ENCODE measurements at regions not wholly inside any gene's neighbourhood (a gene's known extent, or its start where the extent isn't known, plus 50 kb on each side); places are given as distances from the start of the nearest gene placed in this dataset.

- TF ChIP-seq CTCF (IDR thresholded peaks at IDR 0.05), result no peak
- no peak for TF ChIP-seq POLR2A (IDR thresholded peaks at IDR 0.05)
Measured at GRCh38 chr16:88290850-88291830, 91.6 kb upstream of the ZNF469 start.

Measured in vagina (tissue), 2 donors.